Activated CD4-positive, alpha-beta T cell treated with anti-CD3 and anti-CD28 coated beads, Interleukin-2, amount 50 U/mL, for 48 hours (primary cell): ENCODE measurements at regions not wholly inside any gene's neighbourhood (a gene's known extent, or its start where the extent isn't known, plus 50 kb on each side); places are given as distances from the start of the nearest gene placed in this dataset.

Experiments
- DNase-seq, 2 experiments: peaks; one replicate each; pipeline ENCODE4 v3.0.0-alpha.2; 2020

- DNase-seq: no peak
Observed at GRCh38 chr4:124018383-124019317, 622.1 kb downstream of the SPRY1 start.

GRCh38 chr4:124019749-124020549, 623.4 kb downstream of the SPRY1 start:
- no peak for DNase-seq

DNA sequence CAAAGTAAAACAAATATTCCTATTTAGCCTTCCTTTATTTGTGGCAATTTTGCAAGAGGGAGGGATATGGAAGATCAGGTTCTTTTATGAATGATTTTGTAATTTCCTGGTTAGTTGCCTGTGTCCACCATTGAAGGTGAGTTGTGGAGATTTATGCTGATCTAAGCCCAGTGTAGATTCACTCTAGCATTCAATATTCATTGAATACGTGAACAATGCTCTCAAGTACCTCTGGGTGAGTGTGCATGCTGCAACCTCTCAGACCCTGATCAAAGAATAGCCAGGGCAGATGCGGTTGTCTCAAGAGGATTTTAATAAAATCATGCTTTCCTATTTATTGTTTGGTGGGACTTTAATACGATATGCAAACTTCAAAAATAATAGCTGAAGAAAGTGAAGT, 628.4 kb downstream of the SPRY1 start:
- no peak for DNase-seq

- DNase-seq: no peak
Observed at GRCh38 chr4:124025428-124025827, 628.8 kb downstream of the SPRY1 start.

DNA sequence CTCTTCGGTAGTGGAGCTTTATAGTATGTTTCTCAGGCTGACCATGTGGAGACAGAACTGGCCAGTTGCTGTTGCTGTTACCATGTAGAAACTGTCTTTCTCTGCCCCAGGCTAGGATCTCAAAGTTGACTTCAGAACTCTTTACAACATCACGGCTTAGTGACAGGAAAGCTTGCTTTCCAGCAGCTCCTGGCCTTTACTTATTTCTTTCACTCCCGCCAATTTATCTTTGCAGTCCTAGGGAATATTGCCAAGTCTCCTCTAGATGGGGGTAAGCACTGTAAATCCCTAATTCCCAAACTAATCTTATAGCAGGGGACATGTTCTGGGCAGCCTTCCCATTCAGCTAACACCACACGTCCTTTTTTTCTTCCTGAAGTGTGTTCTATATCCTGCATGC, 631.6 kb downstream of the SPRY1 start:
- no peak for DNase-seq

GRCh38 chr4:124030147-124030546, 633.6 kb downstream of the SPRY1 start:
- DNase-seq: no peak

DNA sequence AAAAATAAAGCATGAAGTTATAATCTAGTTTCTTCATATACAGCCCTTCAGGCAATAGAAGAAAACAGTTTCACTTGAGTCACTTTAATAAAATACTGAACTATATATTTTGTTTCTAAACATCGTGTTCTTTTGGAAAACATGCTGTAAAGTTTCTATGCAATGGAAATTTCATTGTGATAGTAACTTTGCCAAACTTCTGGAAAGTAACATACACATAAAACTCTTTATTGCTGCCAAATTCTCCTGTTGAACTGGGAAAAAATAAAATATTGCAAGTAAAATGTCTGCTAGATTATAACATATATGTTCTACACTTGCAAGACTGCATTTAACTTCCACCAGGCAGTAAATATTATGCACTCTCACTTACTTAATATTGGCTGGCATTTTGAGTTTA, 635.4 kb downstream of the SPRY1 start:
- DNase-seq: no peak

- DNase-seq: no peak
Observed at GRCh38 chr4:124035364-124036041, 638.9 kb downstream of the SPRY1 start.

- DNase-seq: no peak
Observed at GRCh38 chr4:124037236-124037635, 640.6 kb downstream of the SPRY1 start.

GRCh38 chr4:124044330-124044729, 647.7 kb downstream of the SPRY1 start:
- no peak for DNase-seq

GRCh38 chr4:124044867-124045266, 648.3 kb downstream of the SPRY1 start:
- no peak for DNase-seq

- no peak for DNase-seq
Observed at GRCh38 chr4:124046190-124046589, 649.6 kb downstream of the SPRY1 start.

- no peak for DNase-seq
Observed at GRCh38 chr4:124053872-124054538, 657.4 kb downstream of the SPRY1 start.

DNA sequence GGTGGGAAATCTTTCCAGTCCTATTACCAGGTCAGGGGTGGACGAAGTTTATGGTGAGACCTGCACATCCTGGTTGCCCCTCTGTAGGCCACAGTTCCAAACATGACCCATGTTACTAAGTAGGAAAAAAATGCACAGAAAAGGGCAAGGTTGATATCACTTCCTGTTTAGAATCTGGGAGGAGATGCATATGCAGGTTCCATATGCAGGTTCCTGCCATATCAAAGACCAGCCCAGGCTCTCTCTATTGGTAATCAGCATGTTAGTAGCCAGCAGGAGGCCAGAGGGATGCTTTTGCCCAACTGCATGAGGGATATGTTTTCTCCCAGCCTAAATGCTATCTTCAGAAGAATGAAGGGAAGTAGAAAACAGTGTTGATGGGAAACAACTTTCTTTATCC, 657.2 kb downstream of the ANKRD50 start:
- DNase-seq: no peak

DNA sequence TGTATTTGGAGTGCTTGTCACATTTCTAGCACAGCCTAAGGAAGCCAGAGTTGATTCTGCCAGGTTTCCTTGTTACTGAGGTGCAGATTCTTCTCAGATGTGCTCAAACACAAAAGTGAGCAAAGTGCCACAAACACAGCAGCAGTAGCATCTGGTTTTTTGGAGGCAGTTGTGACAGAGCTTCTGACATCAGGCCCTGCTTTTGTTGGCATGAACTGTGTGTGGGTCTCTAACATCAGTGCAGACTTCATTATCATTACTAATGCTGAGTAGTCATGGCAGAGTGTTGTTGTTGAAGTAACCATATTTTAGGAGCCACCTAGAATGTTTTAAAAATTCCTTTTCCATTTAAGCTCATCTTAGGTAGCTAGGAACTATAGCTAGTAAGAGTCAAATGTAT, 656.6 kb downstream of the ANKRD50 start:
- DNase-seq: no peak

- DNase-seq: no peak
Observed at GRCh38 chr4:124060261-124060918, 652.1 kb downstream of the ANKRD50 start.

DNA sequence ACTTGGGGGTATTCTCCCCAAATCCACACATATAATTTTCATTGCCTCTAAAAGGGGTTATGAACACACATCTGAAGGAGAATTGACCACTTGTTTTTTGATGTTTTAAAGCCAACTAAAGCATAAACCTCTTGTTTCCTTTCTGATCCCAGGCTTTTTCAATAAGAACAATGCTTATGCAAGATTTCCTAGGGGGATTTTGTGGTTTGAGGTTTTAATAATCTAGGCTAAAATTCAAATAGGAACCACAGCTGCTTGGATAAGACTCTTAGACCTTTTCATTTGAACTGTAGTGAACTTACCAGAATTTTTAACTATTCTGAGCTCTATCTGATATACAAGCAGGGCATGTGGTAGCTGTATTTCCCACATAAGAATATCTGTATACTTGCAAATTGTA, 651.1 kb downstream of the ANKRD50 start:
- DNase-seq: no peak

DNA sequence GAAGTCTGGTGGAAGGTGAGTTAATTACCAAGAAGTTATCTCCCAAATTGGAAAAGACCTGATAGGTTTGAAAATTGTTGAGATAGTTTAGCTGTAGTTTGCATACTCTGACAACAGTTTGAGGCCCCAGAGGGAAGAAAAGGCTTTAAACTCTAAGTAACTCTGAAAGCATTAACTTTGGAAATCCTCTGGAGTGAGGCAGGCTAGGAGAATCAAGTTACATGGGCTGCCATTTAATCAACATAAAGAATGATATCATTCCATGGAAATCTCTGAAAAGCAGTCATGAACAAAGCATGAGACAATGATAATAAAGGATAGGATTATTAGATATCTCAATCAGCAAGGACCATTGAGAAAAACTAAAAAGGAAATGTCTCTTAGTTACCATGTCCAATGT, 647.1 kb downstream of the ANKRD50 start:
- DNase-seq: no peak

GRCh38 chr4:124065936-124066335, 646.6 kb downstream of the ANKRD50 start:
- no peak for DNase-seq

DNA sequence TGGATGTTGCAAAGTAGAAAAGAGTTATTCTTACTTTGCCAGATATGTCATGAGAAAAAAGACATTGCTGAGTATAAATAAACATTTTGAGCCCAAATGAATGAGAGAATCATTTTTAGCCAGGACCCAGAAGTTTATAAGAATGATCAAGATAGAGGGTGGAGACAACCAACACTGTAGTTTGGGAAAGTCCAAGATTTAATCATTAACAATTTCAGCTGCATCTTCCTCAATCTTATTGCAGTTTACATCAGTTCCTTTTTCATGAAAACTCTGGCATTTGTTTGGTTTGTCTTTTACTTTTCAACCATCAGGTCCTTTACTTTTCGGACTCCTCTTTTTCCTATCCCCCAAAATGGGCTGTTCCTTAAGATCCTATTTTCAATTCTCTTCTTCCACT, 645.9 kb downstream of the ANKRD50 start:
- DNase-seq: no peak

DNA sequence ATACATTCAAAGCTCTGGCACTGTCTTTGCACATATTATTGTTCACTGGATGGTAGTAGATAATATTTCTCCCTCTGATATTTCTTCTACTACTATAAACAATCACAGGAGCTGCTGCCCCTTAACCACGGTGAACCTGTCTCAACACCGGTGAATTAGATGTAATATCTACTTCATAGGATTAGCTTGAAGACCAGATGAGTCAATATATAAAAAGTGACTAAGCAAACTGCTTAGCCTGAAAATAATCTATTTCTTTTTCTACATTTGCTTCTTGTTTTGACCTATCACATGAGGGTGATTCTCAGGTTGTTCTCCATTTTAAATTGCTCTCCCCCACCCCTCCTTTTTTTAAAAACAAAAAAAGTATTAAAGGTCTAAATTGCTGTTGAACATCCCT, 645.5 kb downstream of the ANKRD50 start:
- no peak for DNase-seq
